T-helper 1 cell treated with Interleukin-12 subunit alpha and Interleukin-12 subunit beta and Interleukin-4 antibody, amounts not matched to agents 30 ng/mL and 1 ng/mL, for 36 hours (primary cell): ENCODE measurements at regions not wholly inside any gene's neighbourhood (a gene's known extent, or its start where the extent isn't known, plus 50 kb on each side); places are given as distances from the start of the nearest gene placed in this dataset.
"Not testable (repeated sequence)": the region's sequence is repeated elsewhere in the genome, so short reads cannot be mapped to it uniquely, and the experiment has no call there.

Source experiments
- intact Hi-C: fragments of 100-400 bp; cut with micrococcal nuclease; formaldehyde crosslinking; loops from one replicate; pipeline ENCODE4 v1.15.1; 2024

DNA sequence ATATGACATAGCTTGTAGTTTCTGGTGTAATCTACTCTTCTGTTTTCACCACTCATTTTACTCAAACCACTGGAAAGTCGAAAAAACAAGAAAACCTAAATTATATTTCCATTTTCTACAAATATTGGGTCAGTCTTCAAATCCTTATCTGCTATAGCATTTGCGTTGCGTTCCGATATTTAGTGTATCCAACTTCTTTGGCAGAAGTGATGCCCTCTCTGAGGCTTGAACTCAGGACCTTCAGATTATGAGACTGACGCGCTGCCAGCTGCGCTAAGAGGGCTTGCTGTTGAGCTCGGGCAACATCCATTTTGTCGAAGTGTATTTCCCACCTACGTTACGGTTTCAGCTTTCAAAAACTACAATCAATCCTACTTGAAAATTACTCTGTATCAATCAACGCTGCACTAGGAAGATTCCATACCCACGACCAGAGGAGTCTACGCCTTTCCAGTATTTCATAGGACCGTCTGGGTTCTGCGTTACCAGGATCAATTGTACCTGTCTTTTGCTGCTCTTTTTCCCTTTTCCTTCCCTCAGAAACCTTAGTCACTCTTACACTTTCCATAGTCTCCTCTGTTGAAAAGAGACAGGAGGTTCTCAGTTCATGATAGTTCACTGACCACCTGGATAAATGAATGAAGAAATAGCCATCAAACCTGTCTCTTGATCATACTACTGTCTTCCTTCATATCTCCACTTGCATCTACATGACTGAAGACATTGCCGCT is 140.5 kb upstream of the ZNF322 start:
- intact Hi-C loops: not testable (repeated sequence)

DNA sequence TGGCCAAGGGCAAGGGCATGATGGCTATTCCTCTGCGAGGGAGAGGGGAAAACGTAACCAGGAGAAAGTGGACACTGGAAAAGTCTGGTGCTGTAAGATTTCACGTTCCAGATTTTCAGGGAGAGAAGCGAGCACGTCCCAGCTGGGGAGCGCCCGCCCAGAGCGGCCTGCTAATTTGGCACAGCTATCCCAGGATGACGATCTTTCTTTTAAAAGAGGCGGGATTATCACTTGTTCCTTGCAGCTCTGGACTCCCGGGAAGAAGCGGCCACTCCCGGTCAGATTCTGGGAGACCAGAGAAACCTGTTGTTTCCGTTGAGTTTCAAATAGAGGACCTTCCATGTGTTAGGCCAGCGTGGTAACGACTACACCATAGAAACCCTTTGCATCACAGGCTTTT is 144.2 kb upstream of the ZNF322 start:
- intact Hi-C loops: not testable (repeated sequence)

DNA sequence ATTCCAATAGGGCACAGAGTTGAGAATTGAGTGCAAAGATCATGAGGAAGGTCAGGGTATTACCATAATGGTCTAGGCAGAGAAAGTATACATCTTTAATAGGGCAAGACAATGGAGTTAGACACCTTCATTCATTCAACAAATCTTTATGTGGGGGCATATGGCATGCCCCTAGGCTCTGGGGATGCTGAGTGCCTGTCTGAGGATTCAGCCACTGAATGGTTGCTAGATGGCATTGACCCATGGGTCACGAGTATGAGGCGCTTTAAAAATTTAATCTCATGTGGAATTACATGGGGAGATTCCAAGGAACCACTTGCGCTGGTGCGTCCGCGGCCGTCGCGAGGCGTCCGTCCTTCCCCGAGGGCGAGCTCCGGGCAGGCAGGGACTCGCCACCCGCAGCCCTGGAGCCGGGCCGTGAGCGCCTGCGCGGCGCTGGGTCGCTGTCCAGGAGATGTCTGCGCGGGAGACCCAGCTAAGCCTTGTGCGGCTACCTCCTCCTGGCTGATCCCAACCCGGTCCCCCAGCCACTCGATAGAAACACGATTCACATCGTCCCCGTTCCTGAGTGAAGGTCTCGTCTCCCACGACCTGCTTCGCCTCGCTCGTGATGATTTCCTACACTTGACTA is 152.1 kb upstream of the ZNF322 start:
- intact Hi-C loops: not testable (repeated sequence)

GRCh38 chr6:26818640-26819225 is 159.2 kb upstream of the ZNF322 start:
- intact Hi-C loops: not testable (repeated sequence)

DNA sequence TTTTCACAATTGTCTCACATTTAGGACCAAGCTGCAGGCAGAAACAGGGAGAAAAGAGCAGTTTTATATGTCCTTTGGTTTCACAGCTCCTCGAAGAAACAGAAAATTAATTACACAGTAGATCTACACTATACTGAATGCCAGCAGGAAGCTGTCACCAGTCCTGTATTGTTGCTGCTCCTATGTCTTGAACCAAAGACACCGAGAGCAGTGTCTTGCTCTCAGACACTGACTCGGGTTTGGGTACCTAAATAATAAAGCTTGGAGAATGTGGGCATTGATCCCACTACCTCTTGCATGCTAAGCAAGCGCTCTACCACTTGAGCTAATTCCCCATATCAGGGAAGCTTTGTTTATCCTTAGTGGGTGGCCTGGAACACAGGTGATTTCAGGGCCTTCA is 168.4 kb upstream of the ZNF322 start:
- intact Hi-C loops: not testable (repeated sequence)

DNA sequence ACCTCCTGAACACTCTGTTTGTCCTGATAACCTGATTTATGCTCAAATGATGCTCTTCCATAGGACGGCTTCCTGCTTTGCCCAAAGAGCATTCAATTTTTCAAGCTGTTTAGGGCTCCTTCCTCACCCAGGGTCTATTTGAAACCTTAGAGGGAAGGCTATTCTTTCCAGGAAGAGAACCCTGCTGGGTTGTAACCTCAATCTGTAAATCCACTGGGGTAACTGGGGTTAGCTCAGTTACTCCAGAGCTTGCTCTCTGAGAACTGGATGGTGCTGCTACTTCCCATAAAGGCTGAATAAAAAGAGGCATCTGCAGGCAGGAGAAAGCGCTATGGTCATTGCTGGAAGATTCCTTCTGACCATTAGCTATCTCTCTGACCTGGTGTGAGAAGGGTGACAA is 169.9 kb upstream of the ZNF322 start:
- intact Hi-C loops: not testable (repeated sequence)

- intact Hi-C loops: not testable (repeated sequence)
These were observed 171.4 kb upstream of the ZNF322 start for GRCh38 chr6:26830992-26831391.

DNA sequence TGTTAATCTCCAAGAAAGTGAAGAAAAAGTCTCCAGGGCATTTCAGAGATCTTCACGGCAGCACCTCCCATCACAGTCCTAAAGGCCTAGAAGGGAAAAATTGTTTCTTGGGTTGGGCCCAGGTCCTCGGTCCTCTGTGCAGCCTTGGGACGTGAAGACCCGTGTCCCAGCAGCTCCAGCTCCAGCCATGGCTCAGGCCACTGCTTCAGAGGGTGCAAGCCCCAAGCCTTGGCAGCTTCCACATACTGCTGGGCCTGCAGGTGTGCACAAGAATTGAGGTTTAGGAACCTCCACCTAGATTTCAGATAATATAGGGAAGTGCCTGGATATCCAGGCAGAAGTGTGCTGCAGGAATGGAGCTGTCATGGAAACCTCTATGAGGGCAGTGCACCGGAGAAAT is 176.2 kb upstream of the ZNF322 start:
- intact Hi-C loops: not testable (repeated sequence)

GRCh38 chr6:26836657-26837056 is 177.1 kb upstream of the ZNF322 start:
- intact Hi-C loops: not testable (repeated sequence)

- intact Hi-C loops: not testable (repeated sequence)
These were observed 185.3 kb upstream of the ZNF322 start for GRCh38 chr6:26844823-26845222.

GRCh38 chr6:26857289-26857688 is 197.7 kb upstream of the ZNF322 start:
- intact Hi-C loops: not testable (repeated sequence)

DNA sequence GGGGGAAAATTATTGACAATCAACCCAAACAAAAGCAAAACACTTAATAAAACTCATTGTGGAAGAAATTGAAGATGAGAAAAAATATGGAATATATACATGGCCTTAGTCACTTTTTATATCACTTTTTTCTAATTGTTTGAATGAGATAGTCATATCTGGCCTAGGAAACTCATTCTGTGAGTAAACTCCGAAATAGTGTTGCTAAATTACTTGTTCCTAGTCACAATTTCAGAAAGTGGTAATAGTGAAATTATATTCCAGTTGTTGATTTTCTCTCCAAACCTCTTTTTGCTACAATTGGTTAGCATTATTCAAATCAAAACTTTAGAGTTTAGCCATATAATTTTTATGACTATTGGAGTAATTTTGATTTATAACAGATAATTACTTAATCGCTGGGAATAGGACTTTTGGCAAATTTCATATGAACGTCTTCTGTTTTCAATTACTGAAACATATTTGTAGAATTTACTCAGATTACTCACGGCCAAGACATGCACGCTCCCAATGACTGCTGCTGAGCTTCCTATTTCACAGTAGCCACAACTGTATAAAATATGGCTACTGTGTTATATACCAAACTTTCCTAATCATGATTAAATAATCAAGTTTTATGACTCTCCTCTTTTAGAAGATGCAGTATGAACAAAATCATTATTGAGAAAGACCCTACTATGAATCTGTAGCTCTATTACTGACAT is 199.7 kb upstream of the ZNF322 start:
- intact Hi-C loops: not testable (repeated sequence)

- intact Hi-C loops: not testable (repeated sequence)
These were observed 200.2 kb upstream of the ZNF322 start for GRCh38 chr6:26859771-26860163.

DNA sequence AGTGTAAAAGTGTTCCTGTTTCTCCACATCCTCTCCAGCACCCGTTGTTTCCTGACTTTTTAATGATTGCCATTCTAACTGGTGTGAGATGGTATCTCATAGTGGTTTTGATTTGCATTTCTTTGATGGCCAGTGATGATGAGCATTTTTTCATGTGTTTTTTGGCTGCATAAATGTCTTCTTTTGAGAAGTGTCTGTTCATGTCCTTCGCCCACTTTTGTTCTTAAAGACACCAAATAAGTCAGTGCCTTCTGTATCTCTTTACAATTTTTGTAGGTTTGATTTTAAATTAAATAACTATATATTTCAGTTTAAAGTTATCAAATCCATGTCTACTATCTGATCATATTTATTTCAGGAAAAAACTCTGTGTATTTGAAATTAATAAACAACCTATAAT is 202.4 kb upstream of the ZNF322 start:
- intact Hi-C loops: not testable (repeated sequence)

GRCh38 chr6:26863641-26864040 is 204.1 kb upstream of the ZNF322 start:
- intact Hi-C loops: not testable (repeated sequence)

- intact Hi-C loops: not testable (repeated sequence)
These were observed 239.2 kb upstream of the ZNF322 start for GRCh38 chr6:26898785-26899184.

GRCh38 chr6:26924206-26924605 is 264.7 kb upstream of the ZNF322 start:
- intact Hi-C loops: not testable (repeated sequence)

DNA sequence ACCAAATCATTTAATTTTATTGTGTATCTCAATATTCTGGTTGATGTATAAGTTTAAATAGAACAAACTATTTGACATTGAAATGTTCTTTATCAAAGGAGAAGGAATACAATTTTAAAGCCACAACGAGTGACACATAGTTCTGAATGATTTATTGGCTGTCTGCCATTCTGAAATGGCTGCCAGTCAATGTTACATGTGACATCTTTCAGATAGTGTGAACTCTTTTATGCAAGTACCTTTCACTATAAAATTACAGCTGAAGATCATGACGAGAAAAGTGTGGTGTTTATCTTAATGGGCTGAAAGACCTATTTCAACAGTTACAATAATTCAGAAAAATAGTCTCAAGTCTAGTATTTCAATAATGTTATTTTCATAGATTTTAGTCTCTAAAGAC is 268.6 kb upstream of the ZNF322 start:
- intact Hi-C loops: not testable (repeated sequence)

GRCh38 chr6:26937258-26937657 is 277.7 kb upstream of the ZNF322 start:
- intact Hi-C loops: not testable (repeated sequence)

DNA sequence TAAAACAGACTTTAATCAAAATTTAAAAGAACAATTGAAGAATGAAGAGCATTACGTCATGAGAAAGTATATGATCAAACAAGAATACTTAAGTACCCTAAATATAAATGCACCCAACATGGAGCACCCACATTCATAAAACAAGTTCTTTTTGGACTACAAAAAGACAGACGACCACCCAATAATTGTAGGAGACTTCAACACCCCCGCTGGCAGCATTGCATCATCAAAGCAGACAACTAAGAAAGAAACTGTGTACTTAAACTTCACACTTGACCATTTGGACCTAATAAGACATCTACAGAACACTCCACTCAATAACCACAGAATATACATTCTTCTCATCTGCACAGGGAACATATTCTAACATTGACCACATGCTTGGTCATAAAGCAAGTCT is 291.7 kb upstream of the ZNF322 start:
- intact Hi-C loops: loop anchor here (10.0 kb wide), 1 partner anchor 346 kb away; no protein-coding TSS in a partner anchor

DNA sequence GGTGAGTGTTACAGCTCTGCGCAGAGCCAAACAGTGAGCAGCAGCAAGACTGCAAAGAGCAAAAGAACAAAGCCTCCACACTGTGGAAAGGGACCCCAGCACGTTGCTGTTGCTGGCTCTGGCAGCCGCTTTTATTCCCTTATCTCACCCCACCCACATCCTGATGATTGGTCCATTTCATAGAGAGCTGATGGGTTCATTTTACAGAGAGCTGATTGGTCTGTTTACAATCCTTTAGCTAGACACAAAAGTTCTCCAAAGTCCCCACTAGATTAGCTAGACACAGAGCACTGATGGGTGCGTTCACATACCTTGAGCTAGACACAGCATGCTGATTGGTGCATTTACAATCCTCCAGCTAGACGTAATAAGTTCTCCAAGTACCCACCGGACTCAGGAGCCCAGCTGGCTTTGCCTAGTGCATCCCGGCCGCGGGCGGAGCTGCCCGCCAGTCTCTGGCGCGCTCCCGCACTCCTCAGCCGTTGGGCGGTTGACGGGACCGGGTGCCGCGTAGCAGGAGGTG is 291.4 kb upstream of the PRSS16 start:
- intact Hi-C loops: loop anchor here (2.0 to 10.0 kb wide), 2 partner anchors 351 to 797 kb away; no protein-coding TSS in a partner anchor
